T-helper 1 cell treated with Interleukin-12 subunit alpha and Interleukin-12 subunit beta and Interleukin-4 antibody, amounts not matched to agents 30 μg/mL and 1 μg/mL, for 36 hours (primary cell): ENCODE measurements at regions not wholly inside any gene's neighbourhood (a gene's known extent, or its start where the extent isn't known, plus 50 kb on each side); places are given as distances from the start of the nearest gene placed in this dataset.
"Not testable (repeated sequence)": the region's sequence is repeated elsewhere in the genome, so short reads cannot be mapped to it uniquely, and the experiment has no call there.

Experiments
- H3K27ac Mint-ChIP-seq: one replicate; pipeline ENCODE4 v1.8.0; 2021; ENCODE audit warnings: mild to moderate bottlenecking, mixed read lengths
- H3K27me3 Mint-ChIP-seq: one replicate; pipeline ENCODE4 v1.8.0; 2021; ENCODE audit warnings: low read depth, mixed read lengths
- H3K36me3 Mint-ChIP-seq: one replicate; pipeline ENCODE4 v1.8.0; 2021; ENCODE audit warnings: low read depth, mixed read lengths
- H3K4me1 Mint-ChIP-seq: one replicate; pipeline ENCODE4 v1.8.0; 2021; ENCODE audit warnings: low read depth, mixed read lengths
- H3K4me3 Mint-ChIP-seq: one replicate; pipeline ENCODE4 v1.8.0; 2021; ENCODE audit warnings: mild to moderate bottlenecking, moderate library complexity, mixed read lengths
- H3K9me3 Mint-ChIP-seq: one replicate; pipeline ENCODE4 v1.8.0; 2021; ENCODE audit warnings: mixed read lengths

DNA sequence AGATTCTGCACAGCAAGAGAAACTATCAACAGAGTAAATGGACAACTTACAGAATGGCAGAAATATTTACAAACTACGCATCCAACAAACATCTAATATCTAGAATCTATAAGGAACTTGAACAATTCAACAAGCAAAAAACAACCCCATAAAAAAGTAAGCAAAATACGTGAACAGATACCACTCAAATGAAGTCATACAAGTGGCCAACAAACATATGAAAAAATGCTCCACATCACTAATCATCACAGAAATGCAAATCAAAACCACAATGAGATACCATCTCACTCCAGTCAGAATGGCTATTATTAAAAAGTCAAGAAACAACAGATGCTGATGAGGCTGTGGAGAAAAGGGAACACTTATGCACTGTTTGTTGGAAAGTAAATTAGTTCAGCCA is 540.3 kb upstream of the DPPA4 start:
- H3K27ac Mint-ChIP-seq, H3K4me3 Mint-ChIP-seq, H3K4me1 Mint-ChIP-seq, H3K36me3 Mint-ChIP-seq, H3K27me3 Mint-ChIP-seq, H3K9me3 Mint-ChIP-seq: not testable (repeated sequence)

DNA sequence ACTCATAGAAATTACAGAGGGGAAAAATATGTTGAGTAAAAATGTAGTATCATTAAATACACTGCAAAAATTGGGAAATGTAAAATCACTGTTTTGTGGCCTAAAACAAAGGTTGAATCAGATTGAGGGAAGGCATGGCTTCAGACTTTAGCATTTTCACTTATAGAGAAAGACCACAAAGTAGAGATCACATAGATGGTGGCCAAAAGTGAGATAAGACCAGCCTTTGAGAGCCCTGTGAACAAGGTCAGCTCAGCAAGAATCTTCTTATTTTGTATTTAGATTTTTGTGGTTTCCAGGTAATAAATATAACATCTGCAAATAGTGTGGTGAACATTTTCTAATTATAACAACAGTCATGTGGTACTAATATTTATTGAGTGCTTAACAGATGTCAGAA is 544.8 kb upstream of the DPPA4 start:
- Mint-ChIP-seq H3K4me1 (no peaks in the 10 kb centered on the region), H3K4me3 (no peak overlapping the region), H3K36me3 (no peaks in the 10 kb centered on the region), H3K27ac (no peak overlapping the region), H3K27me3 (no peaks in the 10 kb centered on the region), H3K9me3 (peaks cover 10% of the 10 kb centered on the region)

DNA sequence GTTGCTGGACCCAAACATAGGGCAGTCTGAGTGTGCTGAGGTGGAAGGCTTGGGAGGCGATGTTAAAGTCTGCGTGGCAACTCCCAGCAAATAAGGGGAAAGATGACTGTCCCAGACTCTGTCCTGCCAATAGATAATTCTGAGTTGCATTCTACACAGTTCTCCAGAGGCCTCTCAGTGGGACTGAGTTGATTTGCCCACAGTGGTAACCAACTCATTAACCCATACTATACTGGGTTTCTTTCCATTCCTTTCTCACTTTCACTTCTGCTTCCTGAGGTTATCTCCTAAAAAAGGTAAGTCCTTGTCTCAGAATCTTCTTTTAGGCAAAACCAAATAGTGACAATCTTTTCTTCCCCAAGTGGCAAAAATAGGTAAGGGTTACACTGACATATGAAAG is 549.9 kb upstream of the DPPA4 start:
- Mint-ChIP-seq H3K9me3 (peaks cover 6% of the 10 kb centered on the region), H3K36me3 (no peaks in the 10 kb centered on the region), H3K27me3 (no peaks in the 10 kb centered on the region), H3K4me1 (no peaks in the 10 kb centered on the region), H3K4me3 (no peak overlapping the region), H3K27ac (no peak overlapping the region)

DNA sequence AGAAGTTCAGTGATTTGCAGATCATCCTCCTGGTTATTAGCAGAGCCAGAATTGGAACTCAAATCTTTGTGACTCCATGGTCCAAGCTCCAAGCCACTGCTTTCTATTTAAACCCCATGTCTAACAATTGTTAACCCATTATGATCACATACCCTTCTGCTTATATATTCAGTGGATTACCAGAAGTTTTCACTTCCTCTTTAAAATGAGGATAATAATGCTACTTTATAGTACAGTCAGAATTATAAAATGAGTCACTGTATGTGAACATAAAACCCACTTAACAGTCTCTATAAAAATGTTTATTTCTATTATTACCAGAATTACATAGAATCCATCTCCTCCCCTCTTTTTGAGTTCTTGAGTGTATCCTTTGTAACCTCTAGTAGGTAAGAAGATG is 550.7 kb upstream of the DPPA4 start:
- Mint-ChIP-seq H3K27me3 (no peaks in the 10 kb centered on the region), H3K4me1 (no peaks in the 10 kb centered on the region), H3K27ac (no peak overlapping the region)

DNA sequence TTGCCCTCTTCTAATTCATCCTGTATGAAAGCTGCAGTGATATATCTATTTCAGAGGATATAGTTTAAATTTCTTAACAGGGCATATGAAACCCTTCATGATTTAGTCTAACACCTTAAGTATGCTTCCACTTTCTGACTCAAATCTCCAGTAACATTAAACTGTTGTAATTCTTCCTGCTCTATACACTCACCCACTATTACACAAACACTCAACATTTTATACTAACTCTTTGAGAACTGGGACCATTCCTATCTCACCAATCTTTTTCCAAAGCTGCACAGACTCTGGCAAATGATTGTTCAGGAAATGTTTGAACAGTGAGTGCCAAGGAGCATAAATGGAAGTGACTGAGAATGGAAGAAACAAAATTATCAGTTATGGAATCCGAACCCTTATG is 560.4 kb upstream of the DPPA4 start:
- no peaks in the 10 kb centered on the region for H3K36me3 Mint-ChIP-seq
- peaks cover 2% of the 10 kb centered on the region for H3K4me1 Mint-ChIP-seq
- no peaks in the 10 kb centered on the region for H3K27me3 Mint-ChIP-seq
- no peak overlapping the region for H3K4me3 Mint-ChIP-seq
- no peak overlapping the region for H3K27ac Mint-ChIP-seq
- no peaks in the 10 kb centered on the region for H3K9me3 Mint-ChIP-seq

More for the DNA sequence above, 550.7 kb upstream of the DPPA4 start:
- Mint-ChIP-seq H3K4me3 (no peak overlapping the region), H3K36me3 (no peaks in the 10 kb centered on the region), H3K9me3 (peaks cover 6% of the 10 kb centered on the region)

DNA sequence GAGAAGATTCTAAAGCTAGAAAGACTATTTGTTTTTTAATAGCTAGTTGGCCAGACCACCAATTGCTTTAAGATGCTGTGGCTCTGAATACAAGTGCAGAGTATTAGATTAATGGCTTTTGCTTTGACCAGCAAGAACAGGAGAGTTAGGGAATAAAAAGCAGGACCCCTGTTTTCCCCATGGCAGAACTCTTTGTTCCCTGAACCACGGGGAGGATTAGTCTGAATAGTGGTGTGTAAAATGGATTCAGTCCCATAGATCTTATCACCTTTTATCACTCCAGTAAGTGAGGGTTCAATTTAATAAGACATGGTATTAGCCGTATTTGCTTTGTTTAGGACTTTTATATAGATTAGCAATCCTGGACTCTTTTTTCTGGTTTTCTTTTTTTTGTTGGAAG is 562.6 kb upstream of the DPPA4 start:
- no peaks in the 10 kb centered on the region for H3K27me3 Mint-ChIP-seq
- no peak overlapping the region for H3K4me3 Mint-ChIP-seq
- peaks cover 2% of the 10 kb centered on the region for H3K4me1 Mint-ChIP-seq
- H3K9me3 Mint-ChIP-seq, result peaks cover 4% of the 10 kb centered on the region
- H3K27ac Mint-ChIP-seq, result no peak overlapping the region
- H3K36me3 Mint-ChIP-seq, result no peaks in the 10 kb centered on the region

DNA sequence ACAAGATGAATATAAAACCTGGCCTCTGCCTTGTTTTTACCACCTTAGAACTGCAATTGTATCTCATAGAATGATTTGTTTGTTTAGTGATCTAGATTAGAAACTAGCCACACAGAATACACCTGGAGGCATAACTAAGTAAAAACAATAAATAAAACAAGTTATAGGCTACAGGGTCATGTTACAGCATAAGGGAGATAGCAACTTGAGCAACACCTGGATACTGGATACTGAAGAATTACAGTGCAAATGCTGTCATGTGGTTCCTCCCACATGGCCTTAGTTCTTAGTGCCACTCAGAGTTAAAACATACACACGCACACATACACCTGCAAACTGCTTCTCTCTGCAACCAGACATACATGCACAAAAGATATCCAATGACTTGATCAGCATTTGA is 563.4 kb upstream of the DPPA4 start:
- Mint-ChIP-seq H3K27me3 (no peaks in the 10 kb centered on the region), H3K36me3 (no peaks in the 10 kb centered on the region), H3K9me3 (peaks cover 4% of the 10 kb centered on the region), H3K27ac (no peak overlapping the region), H3K4me3 (no peak overlapping the region), H3K4me1 (peaks cover 2% of the 10 kb centered on the region)

DNA sequence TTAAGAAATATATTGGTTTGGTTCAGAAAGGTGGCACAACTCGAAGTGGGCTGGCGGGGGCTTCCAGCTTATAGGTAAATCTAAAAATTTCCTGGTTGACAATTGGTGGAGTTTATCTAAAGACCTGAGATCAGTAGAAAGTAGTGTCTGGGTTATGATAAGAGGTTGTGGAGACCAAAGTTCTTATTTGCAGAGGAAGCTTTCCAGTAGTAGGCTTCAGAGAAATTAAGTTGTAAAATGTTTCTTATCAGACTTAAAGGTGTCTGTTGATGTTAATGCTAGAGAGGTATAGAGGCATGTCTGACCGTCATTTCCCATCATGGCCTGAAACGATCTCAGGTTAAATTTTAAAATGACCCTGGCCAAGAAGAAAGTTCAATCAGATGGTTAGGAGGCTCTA is 565.2 kb upstream of the DPPA4 start:
- Mint-ChIP-seq H3K27me3 (no peaks in the 10 kb centered on the region), H3K4me1 (peaks cover 2% of the 10 kb centered on the region), H3K36me3 (no peaks in the 10 kb centered on the region), H3K27ac (no peak overlapping the region), H3K4me3 (no peak overlapping the region), H3K9me3 (peaks cover 4% of the 10 kb centered on the region)

DNA sequence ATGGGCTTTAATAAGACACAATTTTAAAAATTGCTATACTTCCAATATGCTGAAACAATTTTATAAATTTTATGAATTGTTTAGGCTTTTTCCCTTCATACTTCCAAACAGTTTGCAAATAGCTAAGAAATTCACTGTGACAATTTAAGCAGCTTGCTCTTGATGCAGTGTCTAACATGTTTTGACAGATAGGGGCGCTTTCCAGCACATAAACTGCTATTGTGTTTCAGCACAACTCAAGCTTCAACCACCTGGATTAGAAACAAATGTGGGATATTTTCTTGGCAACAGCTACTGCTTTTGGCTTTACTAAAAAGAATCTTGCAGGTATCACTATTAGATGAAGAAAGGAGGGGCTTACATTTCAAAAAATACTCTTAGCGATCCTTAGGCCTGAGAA is 565.8 kb upstream of the DPPA4 start:
- Mint-ChIP-seq H3K4me1 (peaks cover 2% of the 10 kb centered on the region), H3K36me3 (no peaks in the 10 kb centered on the region), H3K4me3 (no peak overlapping the region)

DNA sequence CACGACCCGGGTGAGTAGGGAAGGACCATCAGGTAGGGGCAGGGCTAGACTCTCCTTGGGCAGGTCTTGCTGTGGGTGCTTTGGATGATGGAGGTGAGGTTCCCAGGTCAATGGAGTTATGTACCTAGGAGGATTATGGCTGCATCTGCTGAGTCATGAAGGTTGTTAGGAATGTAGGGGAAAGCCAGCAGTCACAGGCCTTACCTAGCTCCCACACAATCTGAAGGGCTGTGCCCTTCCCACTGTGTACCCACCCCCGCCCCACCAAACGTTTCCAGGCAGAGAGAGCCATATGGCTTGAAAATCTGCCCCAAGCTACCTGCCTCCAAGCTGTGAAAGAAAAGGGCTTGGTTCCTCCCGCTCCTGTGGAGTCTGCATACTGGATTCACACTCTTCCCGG is 573.4 kb upstream of the DPPA4 start:
- Mint-ChIP-seq H3K9me3 (peaks cover 4% of the 10 kb centered on the region), H3K4me3 (no peak overlapping the region), H3K36me3 (no peaks in the 10 kb centered on the region), H3K27ac (no peak overlapping the region), H3K27me3 (no peaks in the 10 kb centered on the region), H3K4me1 (no peaks in the 10 kb centered on the region)

More for the DNA sequence above, 565.8 kb upstream of the DPPA4 start:
- peaks cover 4% of the 10 kb centered on the region for H3K9me3 Mint-ChIP-seq
- no peak overlapping the region for H3K27ac Mint-ChIP-seq
- no peaks in the 10 kb centered on the region for H3K27me3 Mint-ChIP-seq

DNA sequence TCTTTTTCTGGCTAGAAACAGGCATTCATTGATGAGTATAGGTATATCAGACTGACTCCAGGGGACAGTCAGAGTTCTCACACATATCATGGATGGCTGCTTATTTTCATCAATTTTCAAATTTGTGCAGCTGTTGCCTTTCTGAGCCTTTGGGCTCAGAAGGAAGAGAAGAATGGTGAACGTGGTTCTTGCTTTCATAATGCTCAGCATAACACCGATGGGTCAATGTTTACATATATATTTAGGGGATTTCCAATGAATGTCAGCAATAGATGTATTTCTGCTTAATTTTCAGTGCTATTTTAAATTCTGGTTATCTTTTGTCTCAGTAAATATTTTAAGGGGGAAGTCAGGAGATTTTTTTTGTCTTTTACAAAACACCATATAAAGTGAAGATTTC is 581.4 kb upstream of the DPPA4 start:
- Mint-ChIP-seq H3K9me3 (peaks cover 2% of the 10 kb centered on the region), H3K36me3 (no peaks in the 10 kb centered on the region), H3K4me1 (no peaks in the 10 kb centered on the region), H3K27me3 (no peaks in the 10 kb centered on the region), H3K27ac (no peak overlapping the region), H3K4me3 (no peak overlapping the region)

DNA sequence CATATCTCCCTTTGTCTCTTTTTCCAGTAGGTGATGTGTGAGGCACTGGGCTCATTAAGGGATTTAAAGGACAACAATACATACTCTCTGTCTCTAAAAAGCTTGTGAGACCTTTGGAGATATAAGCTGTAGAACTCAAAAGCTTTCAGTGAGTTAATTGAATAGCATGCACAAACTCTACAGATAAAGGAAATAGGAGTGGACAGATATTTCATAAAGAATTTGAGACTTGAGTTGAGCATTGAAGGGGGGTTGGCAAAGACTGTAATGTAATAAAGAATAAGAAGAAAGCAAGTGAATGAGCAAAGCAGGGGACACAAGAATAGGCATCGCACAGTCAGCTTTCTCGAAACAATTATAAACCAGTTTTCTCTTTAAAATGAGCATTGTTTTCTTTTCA is 583.4 kb upstream of the DPPA4 start:
- H3K27ac Mint-ChIP-seq, result no peak overlapping the region
- H3K4me3 Mint-ChIP-seq, result no peak overlapping the region
- H3K36me3 Mint-ChIP-seq, result no peaks in the 10 kb centered on the region
- H3K9me3 Mint-ChIP-seq, result no peaks in the 10 kb centered on the region
- no peaks in the 10 kb centered on the region for H3K27me3 Mint-ChIP-seq
- no peaks in the 10 kb centered on the region for H3K4me1 Mint-ChIP-seq

DNA sequence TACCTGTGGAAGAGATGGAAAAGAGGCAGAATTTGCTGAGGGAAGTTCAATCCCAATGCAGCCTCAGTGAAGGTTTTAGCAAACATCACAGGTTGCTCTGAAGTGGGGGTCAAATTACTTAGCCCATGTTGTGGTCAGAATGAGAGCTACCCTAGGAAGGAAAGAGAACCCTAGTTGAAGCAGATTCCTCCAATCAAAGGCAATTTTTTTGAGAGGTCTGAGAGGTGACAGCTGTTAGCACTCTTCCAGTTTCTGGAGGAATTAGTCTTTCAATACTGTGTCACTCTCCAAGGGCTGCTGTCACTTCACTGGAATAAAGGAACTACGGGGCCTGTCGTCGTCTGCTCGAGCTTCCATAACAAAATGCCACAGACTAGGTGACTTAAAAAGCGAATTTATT is 584.2 kb upstream of the DPPA4 start:
- Mint-ChIP-seq H3K4me3 (no peak overlapping the region), H3K36me3 (no peaks in the 10 kb centered on the region), H3K9me3 (no peaks in the 10 kb centered on the region), H3K27ac (no peak overlapping the region), H3K4me1 (no peaks in the 10 kb centered on the region), H3K27me3 (no peaks in the 10 kb centered on the region)

DNA sequence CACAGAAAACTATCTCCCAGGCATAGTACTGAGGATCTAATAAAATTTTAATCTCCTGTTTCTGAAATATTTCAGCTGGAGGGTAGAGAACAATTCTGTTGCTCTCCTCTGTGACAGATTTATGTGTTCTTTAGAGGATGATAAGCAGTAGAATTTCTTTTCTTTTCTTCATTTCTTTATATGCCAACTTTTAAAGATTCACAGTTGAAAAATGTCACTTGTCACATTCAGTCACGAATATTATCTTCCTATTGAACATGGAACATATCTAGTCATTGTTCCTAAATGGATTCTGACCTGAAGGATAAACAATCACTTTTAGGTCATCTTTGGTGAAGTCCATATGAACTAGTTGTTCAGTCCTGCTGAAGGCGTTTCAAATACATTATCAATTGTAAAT is 585.5 kb upstream of the DPPA4 start:
- no peaks in the 10 kb centered on the region for H3K36me3 Mint-ChIP-seq
- H3K9me3 Mint-ChIP-seq, result no peaks in the 10 kb centered on the region
- no peaks in the 10 kb centered on the region for H3K27me3 Mint-ChIP-seq
- no peak overlapping the region for H3K4me3 Mint-ChIP-seq
- no peak overlapping the region for H3K27ac Mint-ChIP-seq
- no peaks in the 10 kb centered on the region for H3K4me1 Mint-ChIP-seq

DNA sequence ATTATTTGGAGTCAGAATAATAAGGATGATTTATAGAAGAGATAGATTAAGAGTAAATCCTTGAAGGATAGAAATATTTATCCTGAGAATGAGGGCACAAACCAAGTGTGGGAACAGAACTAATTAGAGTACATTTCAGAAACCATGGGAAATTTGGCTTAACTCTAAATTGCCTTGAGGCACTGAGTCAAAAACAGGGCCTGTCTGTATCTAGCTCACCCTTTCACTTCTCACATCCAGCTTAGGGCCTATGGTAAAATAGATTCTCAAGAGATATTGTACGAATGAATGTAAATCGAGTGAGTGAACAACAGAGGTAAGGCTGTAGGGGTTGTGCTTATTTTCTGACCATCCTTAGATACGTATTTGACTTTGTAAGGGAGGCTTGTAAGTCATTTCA is 586.1 kb upstream of the DPPA4 start:
- H3K27me3 Mint-ChIP-seq, result no peaks in the 10 kb centered on the region
- no peaks in the 10 kb centered on the region for H3K9me3 Mint-ChIP-seq
- no peak overlapping the region for H3K27ac Mint-ChIP-seq
- H3K4me1 Mint-ChIP-seq, result no peaks in the 10 kb centered on the region
- no peaks in the 10 kb centered on the region for H3K36me3 Mint-ChIP-seq
- H3K4me3 Mint-ChIP-seq, result no peak overlapping the region

DNA sequence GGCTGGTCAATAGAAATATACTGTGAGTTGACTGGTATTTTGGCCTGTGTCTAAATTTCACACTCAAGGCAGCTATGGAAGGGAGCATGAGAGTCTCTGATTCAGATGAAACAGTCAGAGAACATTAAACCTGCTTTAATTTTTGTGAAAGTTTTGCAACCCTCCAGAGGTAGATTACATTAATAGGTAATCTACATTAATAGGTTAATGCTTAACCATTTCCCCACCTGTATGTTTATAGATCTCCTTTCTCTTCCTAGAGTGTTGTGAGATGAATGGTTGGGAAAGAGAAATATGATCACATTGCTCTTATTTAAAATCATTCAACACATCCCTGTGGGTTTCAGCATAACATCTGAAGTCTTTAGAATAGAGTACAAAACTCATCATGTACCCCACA is 586.9 kb upstream of the DPPA4 start:
- Mint-ChIP-seq H3K9me3 (no peaks in the 10 kb centered on the region), H3K27ac (no peak overlapping the region), H3K36me3 (no peaks in the 10 kb centered on the region), H3K4me3 (no peak overlapping the region), H3K27me3 (no peaks in the 10 kb centered on the region), H3K4me1 (no peaks in the 10 kb centered on the region)
